Thyroid gland (tissue), 4 donors: ENCODE measurements at regions not wholly inside any gene's neighbourhood (a gene's known extent, or its start where the extent isn't known, plus 50 kb on each side); places are given as distances from the start of the nearest gene placed in this dataset.

Experiments used
- CTCF ChIP-seq, 6 experiments: fragments of 200-600 bp in 3 of 6; fragments of 450-650 bp in 3 of 6; sonication (generic) in 3 of 6; IDR thresholded peaks; one replicate each; pipeline ENCODE4 v1.5.1; 2016 to 2019; ENCODE audit warnings: antibody characterized with exemption in 6 of 6, mild to moderate bottlenecking in 2 of 6, inconsistent platforms in 1 of 6, moderate library complexity in 1 of 6
- POLR2A ChIP-seq, 2 donors: fragments of 450-650 bp; IDR thresholded peaks; one replicate each; pipeline ENCODE4 v1.6.1; 2017; ENCODE audit warnings: antibody characterized with exemption in 2 of 2, mild to moderate bottlenecking in 2 of 2, moderate library complexity in 1 of 2

DNA sequence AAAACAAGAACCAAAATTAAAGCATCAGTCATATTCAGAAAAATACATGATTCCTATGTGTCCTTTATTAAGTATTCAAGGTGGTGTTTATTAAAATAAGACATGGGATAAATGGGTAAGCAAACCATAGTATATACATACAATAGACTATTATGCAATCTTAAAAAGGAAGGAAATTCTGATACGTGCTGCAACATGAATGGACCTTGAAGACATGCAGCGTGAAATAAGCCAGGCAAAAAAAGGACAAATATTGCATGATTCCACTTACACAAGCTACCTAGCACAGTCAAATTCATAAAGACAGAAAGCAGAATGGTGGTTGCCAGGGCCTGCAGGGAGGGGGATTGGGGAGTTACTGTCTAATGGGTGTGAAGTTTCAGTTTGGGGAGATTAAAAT is 127.7 kb downstream of the DMAC1 start:
- no peak for TF ChIP-seq CTCF (IDR thresholded peaks at IDR 0.05)
- TF ChIP-seq POLR2A (IDR thresholded peaks at IDR 0.05), result no peak
